H9 (cell line): ENCODE measurements at regions not wholly inside any gene's neighbourhood (a gene's known extent, or its start where the extent isn't known, plus 50 kb on each side); places are given as distances from the start of the nearest gene placed in this dataset.

ENCODE experiments used
- DNase-seq: peaks from one replicate; pipeline ENCODE4 v3.0.0-alpha.2; 2017
- H2AFZ ChIP-seq: one replicate; pipeline ENCODE4 v1.6.1; 2013; ENCODE audit warnings: mild to moderate bottlenecking, low read length, control low read depth, moderate library complexity
- H2AK5ac ChIP-seq: 2 replicates; pipeline ENCODE4 v1.6.1; 2013; ENCODE audit warnings: low read length, control low read depth, mixed read lengths; ENCODE audit not compliant: insufficient read length
- H2BK120ac ChIP-seq: one replicate; pipeline ENCODE4 v1.6.1; 2013; ENCODE audit warnings: low read depth, mild to moderate bottlenecking, low read length, control low read depth, inconsistent platforms; ENCODE audit not compliant: poor library complexity, severe bottlenecking
- H2BK12ac ChIP-seq: 2 replicates; pipeline ENCODE4 v1.6.1; 2013; ENCODE audit warnings: low read length, control low read depth, mixed read lengths, low read depth; ENCODE audit not compliant: insufficient read length
- H2BK15ac ChIP-seq: 2 replicates; pipeline ENCODE4 v1.6.1; 2013; ENCODE audit warnings: low read depth, low read length, control low read depth
- H2BK20ac ChIP-seq: one replicate; pipeline ENCODE4 v1.6.1; 2013; ENCODE audit warnings: low read depth, mild to moderate bottlenecking, low read length, control low read depth, inconsistent platforms; ENCODE audit not compliant: poor library complexity, severe bottlenecking
- H2BK5ac ChIP-seq: 2 replicates; pipeline ENCODE4 v1.6.1; 2013; ENCODE audit warnings: low read length, control low read depth, mixed read lengths; ENCODE audit not compliant: insufficient read length
- H3K14ac ChIP-seq: 2 replicates; pipeline ENCODE4 v1.6.1; 2013; ENCODE audit warnings: low read length, control low read depth; ENCODE audit not compliant: insufficient read depth
- H3K18ac ChIP-seq: 2 replicates; pipeline ENCODE4 v1.6.1; 2013; ENCODE audit warnings: low read depth, mild to moderate bottlenecking, mixed read lengths, low read length, control low read depth; ENCODE audit not compliant: insufficient read length
- H3K23ac ChIP-seq: 2 replicates; pipeline ENCODE4 v1.6.1; 2013; ENCODE audit warnings: low read length, control low read depth, mixed read lengths, low read depth; ENCODE audit not compliant: insufficient read length
- H3K23me2 ChIP-seq: 2 replicates; pipeline ENCODE4 v1.6.1; 2013; ENCODE audit warnings: low read depth, mild to moderate bottlenecking, mixed read lengths, low read length, control low read depth; ENCODE audit not compliant: insufficient read length, poor library complexity, severe bottlenecking
- H3K27ac ChIP-seq: 2 replicates; pipeline ENCODE4 v1.5.1; 2013; ENCODE audit warnings: low read length, control low read depth, mixed read lengths, low read depth; ENCODE audit not compliant: insufficient read length
- H3K27me3 ChIP-seq: 2 replicates; pipeline ENCODE4 v1.6.1; 2013; ENCODE audit warnings: low read length, control low read depth, inconsistent platforms; ENCODE audit not compliant: insufficient read depth
- H3K4ac ChIP-seq: 2 replicates; pipeline ENCODE4 v1.6.1; 2013; ENCODE audit warnings: low read depth, mild to moderate bottlenecking, control low read depth, inconsistent platforms, low read length, moderate library complexity
- H3K4me1 ChIP-seq: 2 replicates; pipeline ENCODE4 v1.6.1; 2013; ENCODE audit warnings: low read length, control low read depth, inconsistent platforms; ENCODE audit not compliant: insufficient read depth
- H3K4me2 ChIP-seq: 2 replicates; pipeline ENCODE4 v1.6.1; 2013; ENCODE audit warnings: low read length, control low read depth, mixed read lengths; ENCODE audit not compliant: insufficient read length, insufficient read depth
- H3K56ac ChIP-seq: 2 replicates; pipeline ENCODE4 v1.6.1; 2013; ENCODE audit warnings: low read depth, mild to moderate bottlenecking, mixed read lengths, low read length, control low read depth; ENCODE audit not compliant: insufficient read length
- H3K79me1 ChIP-seq: 2 replicates; pipeline ENCODE4 v1.6.1; 2013; ENCODE audit warnings: low read depth, mild to moderate bottlenecking, moderate library complexity, low read length, control low read depth, inconsistent platforms; ENCODE audit not compliant: insufficient read depth, poor library complexity, severe bottlenecking
- H3K79me2 ChIP-seq: 2 replicates; pipeline ENCODE4 v1.6.1; 2013; ENCODE audit warnings: low read length, control low read depth, inconsistent platforms; ENCODE audit not compliant: insufficient read depth
- H3K9ac ChIP-seq: 2 replicates; pipeline ENCODE4 v1.6.1; 2013; ENCODE audit warnings: low read length, control low read depth, mixed read lengths; ENCODE audit not compliant: insufficient read length; ENCODE audit errors: extremely low read depth
- H3K9me3 ChIP-seq: one replicate; pipeline ENCODE4 v1.6.1; 2013; ENCODE audit warnings: low read depth, low read length, inconsistent platforms; ENCODE audit not compliant: control insufficient read depth
- H3T11ph ChIP-seq: one replicate; pipeline ENCODE4 v1.6.1; 2013; ENCODE audit warnings: mild to moderate bottlenecking, low read length, control low read depth, inconsistent platforms
- H4K20me1 ChIP-seq: one replicate; pipeline ENCODE4 v1.6.1; 2013; ENCODE audit not compliant: control insufficient read depth, insufficient read length, insufficient read depth
- H4K5ac ChIP-seq: 2 replicates; pipeline ENCODE4 v1.6.1; 2013; ENCODE audit warnings: low read depth, mild to moderate bottlenecking, mixed read lengths, low read length, control low read depth; ENCODE audit not compliant: insufficient read length
- H4K8ac ChIP-seq: replicated peaks from 2 replicates; pipeline ENCODE4 v1.6.1; 2013; ENCODE audit warnings: low read length, control low read depth, mixed read lengths, low read depth; ENCODE audit not compliant: insufficient read length
- H4K91ac ChIP-seq: 2 replicates; pipeline ENCODE4 v1.6.1; 2013; ENCODE audit warnings: low read depth, mild to moderate bottlenecking, moderate library complexity, mixed read lengths, low read length, control low read depth; ENCODE audit not compliant: insufficient read length
- H3K27ac Mint-ChIP-seq, 3 experiments: 2 replicates in 2 of 3; 3 replicates in 1 of 3; pipeline ENCODE4 v1.8.0; 2020 to 2021; ENCODE audit warnings: mixed read lengths in 3 of 3, mild to moderate bottlenecking in 1 of 3, moderate library complexity in 1 of 3
- H3K27me3 Mint-ChIP-seq: 2 replicates; pipeline ENCODE4 v1.8.0; 2021; ENCODE audit warnings: low read depth, mild to moderate bottlenecking, moderate library complexity, mixed read lengths
- H3K36me3 Mint-ChIP-seq, 3 experiments: 2 replicates in 2 of 3; 3 replicates in 1 of 3; pipeline ENCODE4 v1.8.0; 2020 to 2021; ENCODE audit warnings: low read depth in 3 of 3, mixed read lengths in 3 of 3; ENCODE audit not compliant: insufficient read depth in 1 of 3
- H3K4me1 Mint-ChIP-seq, 2 experiments: 2 replicates each; pipeline ENCODE4 v1.8.0; 2020; ENCODE audit warnings: mixed read lengths in 2 of 2
- H3K4me3 Mint-ChIP-seq, 2 experiments: 2 replicates in 1 of 2; 3 replicates in 1 of 2; pipeline ENCODE4 v1.8.0; 2020 to 2021; ENCODE audit warnings: mild to moderate bottlenecking in 2 of 2, mixed read lengths in 2 of 2, moderate library complexity in 1 of 2
- H3K9me3 Mint-ChIP-seq, 2 experiments: 2 replicates in 1 of 2; 3 replicates in 1 of 2; pipeline ENCODE4 v1.8.0; 2020; ENCODE audit warnings: mild to moderate bottlenecking in 2 of 2, mixed read lengths in 2 of 2, moderate library complexity in 1 of 2
- CTCF ChIP-seq: fragments of 200-600 bp; sonication (generic); conservative IDR thresholded peaks from 3 replicates; pipeline ENCODE4 v1.8.0; 2021; ENCODE audit warnings: antibody characterized with exemption, mild to moderate bottlenecking
- WGBS: extraction: QIAGEN DNeasy Blood & Tissue Kit; methylation state at CpG from one replicate; pipeline ENCODE4 v1.1.7; 2013; ENCODE audit warnings: missing lambda C conversion rate, low lambda C conversion rate, mixed read lengths; ENCODE audit not compliant: insufficient read length; ENCODE audit errors: extremely low coverage; 5-methylcytosine and 5-hydroxymethylcytosine counted together

GRCh38 chrX:125507119-125507518 lies 187.4 kb downstream of the TEX13C start:
- Histone ChIP-seq H3K4ac (no peak overlapping the region), H2BK20ac (no peak overlapping the region), H2BK15ac (no peak overlapping the region), H3K79me1 (no peaks in the 10 kb centered on the region), H3K56ac (no peak overlapping the region), H3K27me3 (no peaks in the 10 kb centered on the region), H3K23ac (no peak overlapping the region), H3K27ac (no peak overlapping the region), H3K14ac (no peak overlapping the region), H2BK120ac (no peak overlapping the region), H3K18ac (no peak overlapping the region), H3K79me2 (no peaks in the 10 kb centered on the region), H4K20me1 (no peaks in the 10 kb centered on the region), H2AK5ac (no peak overlapping the region), H4K5ac (no peak overlapping the region), H3T11ph (no peak overlapping the region), H3K9me3 (no peaks in the 10 kb centered on the region), H2BK12ac (no peak overlapping the region), H2BK5ac (no peak overlapping the region), H3K4me2 (no peak overlapping the region), H4K91ac (no peak overlapping the region), H3K4me1 (no peaks in the 10 kb centered on the region), H4K8ac (no peak overlapping the region), H3K9ac (no peak overlapping the region), H3K23me2 (no peaks in the 10 kb centered on the region), H2AFZ (no peak overlapping the region)
- WGBS = no CpG with 5 or more reads among the region's 1 CpG
- Mint-ChIP-seq H3K36me3 (peaks cover 0 to 2% (median 0%) of the 10 kb centered on the region in 3 experiments; a peak in 2 of 7 replicates), H3K27me3 (no peaks in the 10 kb centered on the region), H3K9me3 (peaks cover 6 to 15% of the 10 kb centered on the region in 2 experiments; a peak in 4 of 5 replicates), H3K4me3 (no peak overlapping the region), H3K4me1 (no peaks in the 10 kb centered on the region), H3K27ac (no peak overlapping the region)
- DNase-seq = no peak
- no peak for TF ChIP-seq CTCF
